BJ (cell line): ENCODE measurements at regions not wholly inside any gene's neighbourhood (a gene's known extent, or its start where the extent isn't known, plus 50 kb on each side); places are given as distances from the start of the nearest gene placed in this dataset.

Experiments used
- CTCF ChIA-PET: fragments of 350-600 bp; formaldehyde crosslinking; extraction: SDS; loops from one replicate; lab custom pipeline; 2021; ENCODE audit warnings: antibody characterized with exemption, inconsistent platforms; lab: Yijun Ruan, JAX
- POLR2A ChIA-PET: fragments of 300-600 bp; sonication (Branson Sonifier 250); formaldehyde crosslinking; extraction: SDS; loops from one replicate; lab custom pipeline; 2021; ENCODE audit warnings: antibody characterized with exemption; lab: Charles Lee
- DNase-seq: peaks from one replicate; pipeline ENCODE4 v3.0.0-alpha.2; 2011; ENCODE audit warnings: low read depth
- H3K27me3 ChIP-seq: 2 replicates; pipeline ENCODE4 v1.6.0; 2011; ENCODE audit warnings: low read length; ENCODE audit not compliant: control insufficient read depth, insufficient read depth
- H3K36me3 ChIP-seq: 2 replicates; pipeline ENCODE4 v1.5.1; 2011; ENCODE audit warnings: low read length; ENCODE audit not compliant: control insufficient read depth, insufficient read depth
- H3K4me3 ChIP-seq: 2 replicates; pipeline ENCODE4 v1.5.1; 2011; ENCODE audit warnings: low read depth, mild to moderate bottlenecking, control low read depth, low read length
- CTCF ChIP-seq: IDR thresholded peaks from 2 replicates; pipeline ENCODE4 v1.5.1; 2011; ENCODE audit warnings: low read depth, mild to moderate bottlenecking, control low read depth, inconsistent platforms, low read length, moderate library complexity; ENCODE audit not compliant: insufficient read depth

GRCh38 chr6:9848094-9848493, 566.8 kb downstream of the TFAP2A start:
- no peak for TF ChIP-seq CTCF
- Histone ChIP-seq H3K4me3 (no peak overlapping the region), H3K27me3 (no peaks in the 10 kb centered on the region), H3K36me3 (no peaks in the 10 kb centered on the region)
- no peak for DNase-seq
- ChIA-PET CTCF (no interaction called here), POLR2A (no interaction called here)

- ChIA-PET CTCF (no interaction called here), POLR2A (no interaction called here)
- H3K27me3 ChIP-seq = no peaks in the 10 kb centered on the region
- no peak for TF ChIP-seq CTCF
- no peak for DNase-seq
- no peak overlapping the region for H3K4me3 ChIP-seq
- H3K36me3 ChIP-seq = no peaks in the 10 kb centered on the region
Measured at GRCh38 chr6:9841886-9842725, 572.8 kb downstream of the TFAP2A start.

- no peaks in the 10 kb centered on the region for H3K27me3 ChIP-seq
- no peaks in the 10 kb centered on the region for H3K36me3 ChIP-seq
- ChIA-PET POLR2A (no interaction called here), CTCF (no interaction called here)
- no peak for TF ChIP-seq CTCF
- no peak for DNase-seq
- H3K4me3 ChIP-seq = no peak overlapping the region
Measured at GRCh38 chr6:9834233-9834632, 580.6 kb downstream of the TFAP2A start.

GRCh38 chr6:9831783-9832182, 583.1 kb downstream of the TFAP2A start:
- CTCF ChIA-PET = no interaction called here

GRCh38 chr6:9830808-9831207, 584.1 kb downstream of the TFAP2A start:
- no peak for DNase-seq
- ChIA-PET CTCF (no interaction called here), POLR2A (no interaction called here)
- Histone ChIP-seq H3K36me3 (no peaks in the 10 kb centered on the region), H3K27me3 (no peaks in the 10 kb centered on the region), H3K4me3 (no peak overlapping the region)
- no peak for TF ChIP-seq CTCF

More at GRCh38 chr6:9831783-9832182, 583.1 kb downstream of the TFAP2A start:
- no peak overlapping the region for H3K4me3 ChIP-seq
- DNase-seq = no peak
- TF ChIP-seq CTCF = no peak
- POLR2A ChIA-PET = no interaction called here
- no peaks in the 10 kb centered on the region for H3K27me3 ChIP-seq
- no peaks in the 10 kb centered on the region for H3K36me3 ChIP-seq
